Stimulated activated CD4-positive, alpha-beta T cell treated with anti-CD3 and anti-CD28 coated beads, Interleukin-1b, Interleukin-23, amount 100 ng/mL, for 1 hour (primary cell): ENCODE measurements at regions not wholly inside any gene's neighbourhood (a gene's known extent, or its start where the extent isn't known, plus 50 kb on each side); places are given as distances from the start of the nearest gene placed in this dataset.

ENCODE experiments used
- DNase-seq, 2 donors: peaks; one replicate each; pipeline ENCODE4 v3.0.0-alpha.2; 2020; ENCODE audit warnings: low read depth in 2 of 2

DNA sequence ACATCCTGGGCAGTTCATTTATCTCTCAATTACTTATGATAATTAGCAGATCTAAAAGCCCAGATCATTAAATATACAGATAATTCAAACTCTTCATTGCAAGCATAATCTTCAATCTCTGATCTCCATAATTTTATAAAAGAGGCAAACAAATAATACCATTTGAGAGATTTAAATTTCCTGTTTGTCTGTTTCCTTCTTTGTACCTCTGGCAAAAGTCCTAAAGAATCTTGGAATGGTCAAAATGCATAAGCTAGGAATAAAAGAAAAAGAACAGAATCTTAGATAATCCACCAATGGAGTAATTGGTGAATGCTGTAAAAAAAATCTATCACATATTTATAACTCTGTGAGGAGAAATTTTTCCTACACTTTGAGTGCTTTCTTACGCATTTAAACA, 1080.9 kb upstream of the ZEB2 start:
- no peak for DNase-seq

DNA sequence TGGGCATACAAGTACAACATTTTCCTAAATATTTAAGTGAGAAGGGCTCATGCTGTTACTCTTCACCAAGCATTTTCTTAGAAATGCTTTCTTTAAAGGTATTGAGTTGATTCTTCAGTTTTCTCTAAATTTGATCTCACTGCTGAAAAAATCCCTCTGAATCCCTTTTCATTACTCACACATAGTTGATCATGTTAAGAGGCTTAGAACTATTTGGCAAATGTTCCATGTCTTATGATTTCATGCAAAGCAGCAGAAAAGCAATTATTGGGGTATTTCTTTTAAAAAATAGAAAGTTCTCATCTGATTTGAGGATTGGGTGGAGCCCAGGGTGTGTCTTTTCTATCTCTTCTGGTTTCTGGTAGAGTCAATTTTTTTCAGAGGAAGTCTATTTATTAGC, 1079.8 kb upstream of the ZEB2 start:
- no peak for DNase-seq

DNA sequence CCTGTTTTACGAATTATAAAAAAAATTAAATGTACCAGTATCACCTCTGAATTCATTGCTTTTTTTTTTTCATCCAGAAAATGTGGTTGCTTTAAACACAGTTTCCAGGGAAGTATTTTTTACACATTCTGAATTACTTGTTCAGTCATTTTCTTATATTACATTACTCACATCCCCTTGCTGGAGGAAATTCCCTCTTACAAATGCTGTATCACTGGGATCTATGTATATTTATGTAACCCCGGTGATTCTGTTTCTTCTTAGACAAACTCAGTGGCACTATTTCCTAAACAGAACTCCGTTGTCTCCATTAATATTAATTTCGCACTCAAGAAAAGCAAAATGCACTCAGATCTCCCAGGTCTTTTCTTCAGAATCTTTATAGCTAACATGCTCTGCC, 1078.5 kb upstream of the ZEB2 start:
- no peak for DNase-seq

DNA sequence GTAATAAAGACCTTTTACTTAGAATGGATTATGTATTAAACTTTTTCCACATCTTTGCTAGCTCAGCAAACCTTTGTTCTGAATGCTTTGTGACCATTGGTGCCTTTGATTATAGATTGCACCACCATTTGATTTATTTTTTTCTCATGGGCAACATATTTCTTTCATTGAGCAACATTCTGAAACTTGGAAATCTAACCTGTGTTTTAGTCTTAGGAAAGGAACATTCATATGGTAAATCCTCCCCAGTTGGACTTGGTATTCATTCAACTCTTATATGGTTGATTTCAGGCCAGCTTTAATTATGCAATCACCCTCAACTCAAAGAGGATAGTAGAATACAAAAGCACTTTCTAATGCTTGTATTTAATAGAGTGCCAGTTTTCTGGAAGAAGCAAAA, 1077.9 kb upstream of the ZEB2 start:
- no peak for DNase-seq

DNA sequence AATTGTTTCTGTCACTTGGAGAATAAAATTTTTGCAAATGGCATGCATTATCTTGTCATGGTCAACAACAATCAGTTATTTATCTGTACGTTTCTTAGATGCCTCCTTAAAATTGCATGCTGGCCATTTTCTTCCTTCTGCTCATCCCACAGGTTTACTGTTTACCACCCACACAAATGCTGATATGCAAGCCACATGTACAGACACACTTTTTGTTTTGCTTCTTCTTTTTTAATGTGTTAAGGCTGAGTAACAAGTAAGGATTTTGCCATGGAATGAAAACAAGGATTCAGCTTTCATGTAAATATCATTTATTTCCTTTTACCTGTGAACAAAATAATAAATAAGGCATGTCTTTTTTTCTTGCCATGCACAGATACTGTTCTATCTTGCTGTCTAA, 1077.1 kb upstream of the ZEB2 start:
- no peak for DNase-seq

DNA sequence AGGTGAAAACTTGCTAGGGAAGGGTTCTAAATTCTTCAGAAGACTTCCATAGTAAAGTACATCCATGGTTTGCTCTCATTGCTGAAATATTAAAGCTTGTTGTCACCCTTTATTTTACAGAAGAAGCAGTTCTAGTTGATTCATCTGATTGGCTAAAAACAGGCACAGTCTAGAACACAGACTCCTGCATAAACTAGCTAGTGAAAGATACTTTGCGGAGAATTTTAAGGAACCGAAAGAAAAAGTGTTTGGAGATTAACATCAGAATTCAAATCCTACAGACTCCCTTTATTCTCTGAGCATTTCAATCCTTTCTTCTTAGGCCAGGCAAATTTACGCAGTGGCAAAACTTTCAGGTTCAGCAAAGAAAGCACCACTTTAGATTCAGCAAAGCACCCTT, 1076.5 kb upstream of the ZEB2 start:
- DNase-seq, result no peak

DNA sequence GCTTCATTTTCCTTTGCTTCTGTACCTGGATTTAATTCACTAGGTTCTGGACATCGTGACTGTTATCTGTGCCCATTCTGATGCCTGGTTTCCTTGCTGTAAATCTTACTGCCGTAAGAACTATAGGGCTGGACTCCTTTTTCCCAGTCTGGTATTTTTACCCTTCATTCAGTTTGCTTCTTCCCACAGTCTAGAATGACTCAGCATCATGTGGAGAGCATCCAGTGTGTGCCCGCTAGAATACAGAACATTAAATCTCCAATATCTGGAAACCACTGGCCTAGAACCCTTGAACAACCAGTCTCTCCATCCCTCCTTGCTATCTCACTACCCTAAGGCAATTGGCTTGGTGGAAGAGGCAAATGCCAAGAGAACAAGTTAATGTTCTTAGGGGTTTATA, 1075.4 kb upstream of the ZEB2 start:
- DNase-seq, result no peak

DNA sequence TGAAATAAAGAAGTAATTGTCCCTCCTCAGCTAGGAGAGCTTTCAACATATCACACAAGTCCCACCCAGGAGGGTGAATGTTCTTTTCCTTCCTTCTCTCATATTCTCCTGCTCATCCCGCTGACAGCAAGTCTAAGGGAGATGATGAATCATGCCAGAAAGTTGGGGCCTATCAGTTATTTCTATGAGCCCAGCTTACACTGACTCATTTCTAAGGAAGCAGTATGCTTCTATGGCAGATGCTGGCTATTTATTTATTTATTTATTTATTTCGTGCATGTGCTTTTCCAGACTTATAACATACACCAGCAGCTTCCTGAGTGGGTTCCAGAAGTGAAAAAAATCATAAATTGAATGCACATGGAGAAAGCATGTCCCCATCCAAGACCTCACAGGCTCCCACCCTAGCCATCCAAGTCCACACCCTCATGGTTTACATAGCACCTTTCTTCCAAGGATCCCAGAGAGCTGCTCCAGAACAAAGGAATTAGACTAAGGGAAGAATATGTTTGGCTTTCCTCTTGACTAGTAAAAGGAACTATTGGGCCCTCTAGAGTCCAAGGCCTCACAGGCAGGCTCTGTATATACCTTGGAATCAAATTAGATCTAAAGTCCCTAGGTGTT, 1074.2 kb upstream of the ZEB2 start:
- no peak for DNase-seq

DNA sequence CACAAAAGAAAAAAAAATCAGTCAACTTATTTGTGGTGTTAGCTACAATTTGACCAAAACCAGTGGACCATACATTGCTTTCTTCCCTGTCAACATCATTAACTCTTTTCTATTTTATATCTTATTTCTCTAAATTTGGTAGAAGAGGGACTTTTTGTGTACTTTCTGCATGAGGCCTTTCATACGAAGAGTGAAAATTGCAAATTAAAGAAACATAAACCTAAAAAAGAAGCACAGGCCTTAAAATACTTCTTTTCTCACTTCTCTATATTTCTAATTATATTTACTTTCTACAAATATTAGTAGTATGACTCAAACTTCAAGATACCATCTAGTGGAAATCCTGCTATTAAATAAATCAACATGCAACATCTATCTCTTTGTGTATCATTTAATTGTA, 1073.4 kb upstream of the ZEB2 start:
- no peak for DNase-seq

DNA sequence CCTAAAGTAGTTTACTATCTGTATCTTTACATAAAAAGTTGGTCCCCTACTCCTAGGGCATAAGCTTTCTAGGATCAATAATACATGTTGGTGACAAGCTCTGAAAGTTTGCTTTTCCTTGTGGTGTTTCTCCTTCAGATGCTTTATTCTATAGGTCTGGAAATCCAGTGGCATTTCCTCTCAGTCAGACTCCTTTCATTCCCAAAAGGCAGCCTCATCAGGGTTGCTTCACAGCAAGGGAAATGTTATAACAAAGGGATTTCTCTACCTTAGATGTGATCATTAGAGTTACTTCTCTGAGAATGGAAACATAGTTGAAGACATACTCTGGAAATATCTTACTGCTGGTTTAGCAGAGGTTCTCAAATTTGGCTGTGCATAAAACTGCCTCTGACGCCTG, 1072.4 kb upstream of the ZEB2 start:
- no peak for DNase-seq

DNA sequence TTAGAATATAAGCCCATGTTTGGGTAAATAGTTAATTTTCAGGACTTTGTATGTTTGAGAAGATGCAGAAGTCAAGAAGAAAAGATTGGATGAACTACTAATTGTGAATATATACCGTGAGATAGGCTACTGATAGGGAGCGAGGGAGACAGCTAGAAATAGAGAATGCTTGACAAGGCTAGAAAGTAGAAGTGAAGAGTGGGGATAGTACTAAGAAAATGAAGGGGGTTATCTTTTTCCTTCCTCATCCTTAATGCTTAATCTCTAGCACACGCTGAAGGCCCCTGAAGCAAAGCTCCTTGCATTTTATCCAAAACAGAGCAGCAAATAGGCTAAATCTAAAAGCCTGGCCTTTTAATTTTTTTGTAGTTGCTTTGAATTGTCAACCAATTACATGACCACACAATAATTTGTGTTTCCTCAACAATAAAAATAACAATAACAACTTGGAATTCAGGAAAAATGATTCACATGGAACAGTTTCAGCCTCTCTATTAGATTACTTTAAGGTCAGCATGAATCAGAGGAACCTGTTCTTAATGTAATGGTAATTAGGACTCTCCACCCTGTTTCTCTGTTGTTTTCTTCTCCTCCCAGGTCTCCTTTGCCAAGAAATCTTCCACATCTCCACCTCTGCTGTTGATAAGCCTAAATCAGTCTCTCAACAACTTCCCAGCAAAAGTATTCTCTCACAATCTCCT, 1071.3 kb upstream of the ZEB2 start:
- no peak for DNase-seq

DNA sequence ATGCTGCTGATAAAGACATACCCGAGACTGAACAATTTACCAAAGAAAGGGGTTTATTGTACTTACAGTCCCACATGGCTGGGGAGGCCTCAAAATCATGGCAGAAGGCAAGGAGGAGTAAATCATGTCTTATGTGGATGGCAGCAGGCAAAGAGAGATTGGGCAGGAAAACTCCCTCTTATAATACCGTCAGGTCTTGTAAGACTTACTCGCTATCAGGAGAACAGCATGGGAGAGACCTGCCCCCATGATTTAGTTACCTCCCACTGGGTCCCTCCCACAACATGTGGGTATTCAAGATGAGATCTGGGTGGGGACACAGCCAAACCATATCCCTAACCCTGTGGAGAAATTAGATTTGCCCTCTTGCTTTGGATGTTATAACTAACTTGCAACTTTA, 1068.0 kb upstream of the ZEB2 start:
- no peak for DNase-seq

DNA sequence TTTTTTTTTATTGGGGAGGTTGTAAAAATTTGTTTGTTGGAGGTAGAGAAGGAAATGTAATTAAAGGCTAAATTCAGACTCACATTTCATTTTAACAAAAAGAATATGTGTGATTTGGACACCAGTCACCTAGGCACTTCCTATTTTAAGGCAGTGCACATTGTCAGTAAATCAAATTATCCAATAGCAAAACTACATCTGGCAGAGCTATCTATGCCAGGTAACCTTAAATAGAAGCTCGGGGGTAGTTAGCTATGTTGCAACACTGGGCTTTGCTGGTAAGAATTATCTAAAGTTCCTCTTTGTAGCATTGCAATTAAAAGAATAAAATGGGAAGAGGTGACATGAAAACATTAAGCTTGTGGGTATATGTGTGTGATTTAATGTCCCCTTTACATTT, 1064.4 kb upstream of the ZEB2 start:
- no peak for DNase-seq

DNA sequence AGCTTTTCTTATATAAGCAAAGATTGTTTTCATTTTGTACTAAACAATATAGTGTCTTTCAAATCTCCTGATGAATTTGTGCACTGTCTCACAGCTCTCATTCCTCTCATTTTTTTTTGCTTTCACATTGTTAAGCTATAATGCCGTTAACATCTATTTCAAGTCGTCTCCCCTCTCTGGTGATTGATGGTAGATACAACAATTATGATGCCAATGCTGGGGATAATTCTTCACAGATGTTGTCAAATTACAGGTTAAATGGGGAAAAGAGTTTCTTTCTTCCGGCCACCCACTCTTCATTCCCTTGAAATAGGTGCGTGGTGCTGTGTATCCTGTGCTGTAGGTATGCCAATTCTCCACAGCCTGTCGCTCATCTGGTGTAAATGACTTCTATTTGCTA, 1053.7 kb upstream of the ZEB2 start:
- DNase-seq, result no peak

DNA sequence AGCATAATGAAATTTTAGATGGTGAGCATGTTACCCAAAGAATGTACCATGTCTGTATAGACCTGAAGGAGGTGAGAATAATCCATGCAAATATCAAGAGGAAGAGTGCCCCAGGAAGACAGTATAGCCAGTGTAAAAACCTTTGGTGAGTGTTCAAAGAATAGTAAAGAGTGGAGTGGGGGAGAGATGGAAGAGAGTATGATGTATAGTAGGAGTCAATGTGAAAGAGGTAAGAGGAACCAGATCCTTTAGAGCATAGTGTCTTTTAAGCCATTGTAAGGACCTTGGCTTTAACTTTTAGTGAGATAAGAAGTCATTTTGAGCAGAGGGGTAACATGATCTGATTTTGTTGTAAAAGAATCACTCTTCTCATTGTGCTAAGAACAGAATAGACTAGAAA, 1052.3 kb upstream of the ZEB2 start:
- no peak for DNase-seq

DNA sequence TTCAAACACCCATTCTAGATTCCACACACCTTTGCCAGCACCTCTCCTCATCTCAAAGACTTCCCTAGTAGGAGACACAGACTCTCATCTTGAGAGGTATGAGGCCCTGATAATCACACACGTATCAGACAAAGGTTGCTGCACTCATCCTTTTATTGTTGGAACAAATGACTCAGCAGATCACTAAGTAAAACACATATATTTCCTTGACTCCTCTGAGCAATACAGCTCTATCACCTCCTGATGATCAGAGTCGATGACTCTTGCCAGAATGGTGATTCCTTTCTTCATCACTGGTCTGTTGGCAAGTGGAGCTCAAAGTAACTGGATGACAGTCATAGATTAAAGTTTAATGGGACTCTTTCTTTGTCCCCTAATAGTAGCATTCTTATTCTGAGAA, 1049.2 kb upstream of the ZEB2 start:
- no peak for DNase-seq

DNA sequence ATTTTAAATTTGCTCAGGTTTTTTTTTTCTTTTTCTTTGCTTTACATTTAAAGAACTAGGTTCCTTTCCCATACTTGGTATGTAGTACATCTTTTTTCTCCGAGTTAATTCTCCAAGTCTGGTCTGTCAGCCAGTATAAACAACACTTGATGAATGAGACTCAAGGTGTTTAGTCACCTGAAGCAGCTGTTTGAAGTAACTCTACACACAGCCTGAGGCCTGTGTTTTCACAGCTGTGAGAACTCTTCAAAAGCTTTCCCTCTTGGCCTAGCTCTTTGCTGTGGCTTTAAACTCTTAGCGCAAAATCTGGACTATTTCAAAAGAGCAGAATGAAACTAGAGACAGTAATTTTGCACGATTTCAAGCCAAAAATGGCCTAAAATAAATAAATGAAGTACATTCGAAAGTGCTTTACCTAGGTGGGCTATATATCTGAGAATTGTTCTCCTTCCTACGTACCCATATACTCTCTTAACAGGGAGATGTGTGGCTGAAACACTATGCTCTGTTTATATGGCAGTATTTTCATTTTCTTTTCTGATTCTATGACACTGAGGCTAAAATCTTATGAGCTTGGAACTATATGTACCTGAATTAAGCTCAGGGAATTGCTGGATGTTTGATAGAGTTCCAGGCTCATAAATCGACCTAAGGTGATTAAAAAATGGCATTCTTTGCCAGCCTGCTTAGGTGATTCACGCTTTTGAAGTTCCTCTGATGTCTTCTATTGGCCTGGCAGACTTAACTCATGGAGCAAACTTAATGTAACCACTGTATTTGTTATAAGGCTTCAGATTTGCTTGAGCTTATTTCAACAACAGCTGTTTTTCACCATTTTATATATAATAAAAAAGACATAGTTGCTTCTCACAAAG, 1044.1 kb upstream of the ZEB2 start:
- no peak for DNase-seq

DNA sequence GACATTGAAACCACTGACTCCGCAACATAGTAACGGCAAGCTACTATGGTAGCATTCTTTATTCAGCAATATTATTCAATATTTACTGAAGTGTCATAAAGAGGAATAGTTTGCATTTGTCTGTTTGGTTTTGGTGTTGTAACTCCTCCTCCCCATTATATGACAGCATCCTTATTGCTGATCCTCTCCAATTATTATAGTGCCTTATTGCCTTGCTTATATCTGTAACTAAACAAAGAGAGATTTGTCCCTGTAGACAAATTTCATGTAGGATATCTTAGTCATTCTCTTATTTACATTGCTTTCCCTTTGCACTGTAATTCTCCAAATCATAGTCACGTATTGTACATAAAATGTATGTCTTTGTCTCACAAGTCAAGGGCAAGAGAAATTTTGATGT, 1041.2 kb upstream of the ZEB2 start:
- DNase-seq, result no peak

DNA sequence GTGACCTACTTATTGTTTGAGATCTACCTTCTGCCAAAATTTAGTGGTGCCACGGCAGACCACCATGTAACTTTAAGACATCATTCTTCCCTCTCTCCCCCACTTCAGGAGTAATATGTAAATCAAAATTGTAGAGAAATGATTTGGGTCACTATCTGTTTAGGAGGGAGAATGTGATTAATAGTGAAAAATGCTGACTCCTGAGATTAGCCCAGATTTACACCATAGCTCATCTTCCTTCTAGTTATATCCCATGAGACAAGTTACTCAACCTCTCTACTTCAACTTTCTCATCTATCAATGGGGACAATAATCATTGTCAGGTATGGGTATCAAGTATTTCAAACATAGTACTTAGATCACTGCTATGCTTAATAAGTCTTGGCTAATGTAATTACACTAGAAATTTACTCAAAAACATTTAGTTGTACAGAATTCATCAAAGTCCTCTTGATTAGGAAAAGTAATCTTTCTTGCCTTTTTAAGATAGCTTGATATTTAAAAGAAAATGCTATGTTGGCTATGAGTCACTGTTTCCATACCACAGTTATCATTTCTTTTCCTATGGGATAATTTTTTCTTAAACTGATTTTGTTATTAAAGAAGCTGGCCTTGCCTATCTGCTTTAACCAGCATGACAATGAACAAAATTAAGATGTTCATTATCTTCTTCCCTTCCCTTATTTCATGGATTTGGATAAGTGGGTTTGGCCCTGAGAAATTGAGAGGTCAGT, 1038.9 kb upstream of the ZEB2 start:
- DNase-seq, result no peak

DNA sequence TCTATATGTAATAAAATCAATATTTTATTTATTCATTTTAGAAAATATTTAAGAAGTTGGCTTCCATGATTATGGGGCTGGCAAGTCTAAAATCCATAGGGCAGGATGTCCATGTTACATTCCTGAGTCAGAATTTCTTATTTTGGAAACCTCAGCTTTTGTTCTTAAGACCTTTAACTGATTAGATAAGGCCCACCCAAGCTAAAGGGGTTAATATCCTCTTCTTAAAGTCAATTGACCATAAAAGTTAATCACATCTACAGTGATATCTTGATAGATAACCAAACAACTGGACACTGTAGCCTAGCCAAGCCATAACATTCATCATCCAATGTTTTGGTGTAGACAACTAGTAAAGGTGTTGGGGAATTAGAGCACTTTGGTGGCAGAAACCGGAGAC, 1035.4 kb upstream of the ZEB2 start:
- DNase-seq, result no peak

DNA sequence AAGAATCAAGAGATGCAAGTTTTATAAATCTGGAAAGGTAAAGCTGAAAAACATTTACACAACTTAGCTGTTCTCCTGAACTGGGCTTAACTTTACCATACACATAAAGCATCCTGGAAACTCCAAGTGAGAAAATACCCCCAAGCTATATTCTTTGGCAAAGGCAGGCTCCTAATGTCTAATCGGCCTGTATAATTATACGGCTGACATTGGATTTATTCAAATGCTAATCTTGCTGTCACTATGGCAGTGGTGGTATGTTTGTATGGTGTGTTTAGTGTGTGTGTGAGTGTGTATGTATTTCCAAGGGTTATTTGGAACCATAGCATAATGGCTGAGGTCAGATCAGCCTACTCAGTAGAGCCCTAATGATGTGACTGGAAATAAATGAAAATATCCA, 1031.8 kb upstream of the ZEB2 start:
- DNase-seq, result no peak

DNA sequence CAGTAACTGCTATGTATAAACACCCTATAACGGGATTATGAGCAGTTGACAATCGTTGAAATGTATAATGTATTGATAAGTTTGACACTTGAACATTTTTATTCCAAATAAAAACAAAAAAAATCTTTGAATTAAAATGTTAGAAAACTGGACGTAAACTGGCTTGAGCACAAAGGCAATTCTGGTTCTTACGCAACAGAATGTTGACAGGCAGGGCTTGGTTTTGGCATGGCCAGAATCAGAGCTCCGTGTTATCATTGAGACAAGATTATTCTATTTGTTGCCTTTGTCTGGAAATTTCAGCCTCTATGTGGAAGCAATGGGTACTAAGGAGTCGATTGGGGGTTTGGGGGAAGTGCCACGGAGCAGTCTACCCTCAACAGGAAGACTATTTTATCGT, 1028.6 kb upstream of the ZEB2 start:
- no peak for DNase-seq
